GM10266 (cell line): ENCODE measurements at regions not wholly inside any gene's neighbourhood (a gene's known extent, or its start where the extent isn't known, plus 50 kb on each side); places are given as distances from the start of the nearest gene placed in this dataset.

Experiments
- DNase-seq: peaks from one replicate; pipeline ENCODE4 v3.0.0; 2012; ENCODE audit errors: extremely low spot score
- TF ChIP-seq, protein P1 (sequence below): IDR thresholded peaks from 2 replicates; pipeline ENCODE4 v1.5.1; 2012; ENCODE audit warnings: mild to moderate bottlenecking, low read depth; ENCODE audit not compliant: control insufficient read depth, insufficient read depth; ENCODE audit errors: missing control alignments

DNA sequence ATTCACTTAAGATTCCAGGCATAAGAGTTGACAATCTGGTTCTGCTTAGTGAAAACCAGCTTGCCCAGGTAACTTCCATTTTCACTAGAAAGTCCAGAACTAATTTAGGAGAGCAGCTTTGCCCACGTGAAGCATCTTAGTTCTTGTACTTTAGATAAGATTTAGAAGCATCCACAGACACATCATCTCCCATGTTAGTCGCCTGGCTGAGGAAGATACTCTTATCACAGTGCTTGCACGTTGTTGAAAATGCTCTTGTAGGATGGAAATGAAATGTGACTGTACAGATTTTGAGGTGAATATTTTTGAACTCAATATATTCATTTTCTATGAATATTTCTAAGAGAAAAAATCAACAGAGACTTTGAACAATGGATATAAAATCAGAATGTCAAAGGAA lies 159.7 kb downstream of the SOCS6 start:
- TF ChIP-seq, protein P1, sequence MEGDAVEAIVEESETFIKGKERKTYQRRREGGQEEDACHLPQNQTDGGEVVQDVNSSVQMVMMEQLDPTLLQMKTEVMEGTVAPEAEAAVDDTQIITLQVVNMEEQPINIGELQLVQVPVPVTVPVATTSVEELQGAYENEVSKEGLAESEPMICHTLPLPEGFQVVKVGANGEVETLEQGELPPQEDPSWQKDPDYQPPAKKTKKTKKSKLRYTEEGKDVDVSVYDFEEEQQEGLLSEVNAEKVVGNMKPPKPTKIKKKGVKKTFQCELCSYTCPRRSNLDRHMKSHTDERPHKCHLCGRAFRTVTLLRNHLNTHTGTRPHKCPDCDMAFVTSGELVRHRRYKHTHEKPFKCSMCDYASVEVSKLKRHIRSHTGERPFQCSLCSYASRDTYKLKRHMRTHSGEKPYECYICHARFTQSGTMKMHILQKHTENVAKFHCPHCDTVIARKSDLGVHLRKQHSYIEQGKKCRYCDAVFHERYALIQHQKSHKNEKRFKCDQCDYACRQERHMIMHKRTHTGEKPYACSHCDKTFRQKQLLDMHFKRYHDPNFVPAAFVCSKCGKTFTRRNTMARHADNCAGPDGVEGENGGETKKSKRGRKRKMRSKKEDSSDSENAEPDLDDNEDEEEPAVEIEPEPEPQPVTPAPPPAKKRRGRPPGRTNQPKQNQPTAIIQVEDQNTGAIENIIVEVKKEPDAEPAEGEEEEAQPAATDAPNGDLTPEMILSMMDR: no peak
- DNase-seq: no peak

DNA sequence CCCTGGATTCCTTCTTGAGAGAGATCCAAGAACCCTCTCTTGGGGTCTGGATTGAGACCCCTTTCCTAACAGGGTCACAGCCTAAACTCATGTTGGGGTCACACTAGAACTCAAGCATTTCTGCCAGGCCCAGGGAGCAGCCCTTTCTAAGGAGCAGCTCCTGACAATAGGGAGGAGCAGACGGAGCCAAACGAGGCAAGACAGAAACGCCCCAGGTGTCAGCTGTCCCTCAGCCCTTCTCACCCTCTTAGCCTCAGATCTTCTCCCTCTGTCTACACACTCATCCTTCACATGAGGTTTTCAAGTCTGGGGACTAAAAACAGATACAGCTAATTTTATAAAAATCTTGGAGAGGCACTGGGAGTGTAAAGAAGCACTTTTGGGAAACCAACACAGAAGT lies 157.2 kb downstream of the SOCS6 start:
- TF ChIP-seq, protein P1: no peak
- DNase-seq: no peak

DNA sequence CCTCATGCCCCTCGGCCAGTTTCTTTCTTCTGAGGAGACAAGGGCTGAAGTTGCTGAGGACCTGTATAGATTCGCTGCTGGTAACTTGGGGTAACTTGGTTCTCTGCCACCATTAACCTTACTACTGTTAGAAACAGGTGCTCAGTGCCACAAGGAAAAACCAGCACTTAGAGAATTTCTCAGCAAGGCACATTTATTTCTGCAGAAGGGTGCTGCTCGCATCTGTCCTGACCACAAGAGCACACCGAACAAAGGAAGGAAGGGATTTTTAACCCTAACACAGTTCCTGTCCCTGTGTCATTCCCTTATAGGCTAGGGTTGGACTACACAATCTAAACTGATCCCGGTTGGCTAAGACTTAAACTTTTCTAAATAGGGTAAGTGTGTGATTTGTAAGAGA lies 154.1 kb downstream of the SOCS6 start:
- TF ChIP-seq, protein P1: no peak
- DNase-seq: no peak

DNA sequence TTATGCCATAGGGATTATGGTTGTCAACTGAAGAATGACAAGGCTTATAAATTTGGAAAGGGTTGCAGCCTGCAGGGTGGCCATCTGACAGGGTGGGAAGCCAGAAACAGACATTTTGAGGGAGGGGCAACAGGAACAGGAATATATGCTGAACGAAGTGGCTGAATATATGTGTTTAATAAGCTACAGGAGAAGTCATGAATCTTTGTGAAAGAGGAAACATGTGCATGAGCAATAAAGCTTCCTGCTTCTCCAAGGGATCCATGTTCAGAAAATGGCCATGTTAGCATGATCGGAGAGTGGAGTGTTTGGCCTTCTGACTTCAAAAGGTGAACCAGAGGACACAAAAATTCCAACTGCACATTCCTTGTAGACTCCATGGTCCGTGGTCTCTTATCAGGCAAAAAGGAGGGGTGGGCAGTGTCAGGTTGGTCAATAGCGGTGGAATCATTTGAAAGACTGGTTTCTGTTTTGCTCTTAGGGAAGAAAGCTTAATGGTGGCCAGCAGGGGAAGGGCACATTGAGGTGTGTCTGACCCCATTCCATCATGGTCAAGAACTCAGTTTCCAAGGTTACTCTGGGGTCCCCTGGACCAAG lies 144.1 kb downstream of the SOCS6 start:
- no peak for DNase-seq
- TF ChIP-seq, protein P1: no peak

DNA sequence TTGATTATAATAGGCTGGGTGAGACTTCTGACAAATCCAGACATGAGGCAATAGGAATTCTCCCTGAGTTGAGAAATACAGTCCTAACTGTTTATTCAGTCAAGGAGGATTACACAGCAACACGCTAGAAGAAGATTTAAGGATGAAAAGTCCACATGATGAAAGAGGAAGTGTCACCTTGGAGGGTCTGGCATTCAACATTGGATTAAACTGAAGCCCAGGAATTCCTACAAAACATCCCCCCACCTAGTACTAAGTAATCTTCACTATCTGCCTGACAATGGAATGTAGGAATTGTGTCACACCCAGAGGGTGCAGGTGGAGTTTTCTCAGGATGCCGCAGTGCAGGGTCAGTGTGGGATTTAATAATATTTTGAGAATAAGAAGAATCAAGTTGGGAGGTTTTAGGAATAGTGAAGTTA lies 142.4 kb downstream of the SOCS6 start:
- TF ChIP-seq, protein P1: no peak
- no peak for DNase-seq

DNA sequence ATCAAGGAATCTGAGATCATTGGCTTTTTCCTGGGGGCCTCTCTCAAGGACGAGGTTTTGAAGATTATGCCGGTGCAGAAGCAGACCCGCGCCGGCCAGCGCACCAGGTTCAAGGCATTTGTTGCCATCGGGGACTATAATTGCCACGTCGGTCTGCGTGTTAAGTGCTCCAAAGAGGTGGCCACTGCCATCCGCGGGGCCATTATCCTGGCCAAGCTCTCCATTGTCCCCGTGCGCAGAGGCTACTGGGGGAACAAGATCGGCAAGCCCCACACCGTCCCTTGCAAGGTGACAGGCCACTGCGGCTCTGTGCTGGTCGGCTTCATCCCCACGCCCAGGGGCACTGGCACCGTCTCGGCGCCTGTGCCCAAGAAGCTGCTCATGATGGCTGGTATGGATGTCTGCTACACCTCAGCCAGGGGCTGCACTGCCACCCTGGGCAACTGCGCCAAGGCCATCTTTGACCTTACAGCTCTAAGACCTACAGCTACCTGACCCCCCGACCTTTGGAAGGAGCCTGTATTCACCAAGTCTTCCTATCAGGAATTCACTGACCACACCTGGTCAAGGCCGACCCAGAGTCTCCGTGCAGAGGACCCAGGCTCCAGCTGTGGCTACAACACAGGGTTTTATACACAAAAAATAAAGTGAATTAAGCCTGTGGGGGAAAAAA lies 141.8 kb downstream of the SOCS6 start:
- TF ChIP-seq, protein P1: no peak
- no peak for DNase-seq

DNA sequence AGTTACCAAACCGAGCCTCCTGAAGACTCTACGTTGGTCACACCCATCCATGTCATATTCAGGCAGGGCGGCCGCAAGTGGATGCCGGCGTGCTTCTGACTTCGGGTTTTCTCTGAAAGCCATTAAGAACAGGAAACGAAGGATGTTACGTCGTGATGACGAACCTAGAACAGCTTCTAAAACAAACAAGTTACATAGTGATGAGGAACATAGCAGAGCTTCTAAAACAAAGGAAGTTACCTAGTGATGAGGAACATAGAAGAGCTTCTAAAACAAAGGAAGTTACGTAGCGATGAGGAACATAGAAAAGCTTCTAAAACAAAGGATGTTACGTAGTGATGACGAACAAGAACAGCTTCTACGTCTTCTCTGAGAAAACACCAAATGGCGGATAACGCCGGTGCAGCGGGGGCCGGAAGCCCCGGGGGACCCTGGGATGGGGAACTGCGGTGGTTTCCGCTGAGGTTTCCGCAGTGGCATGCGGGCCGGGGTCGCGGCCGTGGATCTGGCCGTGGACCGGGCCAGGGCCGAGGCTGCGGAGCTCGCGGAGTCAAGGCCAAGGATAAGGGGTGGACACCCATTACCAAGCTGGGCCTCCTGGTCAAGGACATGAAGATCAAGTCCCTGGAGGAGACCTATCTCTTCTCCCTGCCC lies 141.1 kb downstream of the SOCS6 start:
- TF ChIP-seq, protein P1: no peak

More for the DNA sequence above, 141.1 kb downstream of the SOCS6 start:
- no peak for DNase-seq
